ENCODE measurements at regions not wholly inside any gene's neighbourhood (a gene's known extent, or its start where the extent isn't known, plus 50 kb on each side); places are given as distances from the start of the nearest gene placed in this dataset.
A peak's percentile ranks its signal among the peaks of the same experiment; 100 is the strongest.

DNA sequence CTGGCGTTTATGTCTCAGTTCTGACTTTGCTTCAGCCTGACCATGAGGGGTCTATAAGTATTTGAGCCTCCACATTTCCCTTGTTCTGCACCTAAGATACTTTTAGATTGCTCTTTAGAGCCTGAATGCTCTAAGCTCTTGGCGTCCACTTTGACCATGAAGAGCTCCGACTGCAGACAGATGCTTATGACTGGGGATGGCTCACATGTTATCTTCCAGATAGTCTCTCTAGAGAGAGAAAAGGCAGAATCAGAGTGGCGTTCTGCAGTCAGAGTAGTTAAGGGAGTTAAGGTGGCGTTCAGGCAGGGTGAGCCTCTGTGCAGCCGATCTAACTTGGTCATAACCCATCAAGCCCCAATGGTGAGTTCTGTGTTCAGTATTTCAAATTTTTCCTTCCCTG is 487.9 kb upstream of the NR2F2 start:
- DNase-seq = no peak

GRCh38 chr15:95843241-95843910 is 487.1 kb upstream of the NR2F2 start:
- DNase-seq = peak in 17 of 56 donors; percentile 1 to 39 (median 5)

DNA sequence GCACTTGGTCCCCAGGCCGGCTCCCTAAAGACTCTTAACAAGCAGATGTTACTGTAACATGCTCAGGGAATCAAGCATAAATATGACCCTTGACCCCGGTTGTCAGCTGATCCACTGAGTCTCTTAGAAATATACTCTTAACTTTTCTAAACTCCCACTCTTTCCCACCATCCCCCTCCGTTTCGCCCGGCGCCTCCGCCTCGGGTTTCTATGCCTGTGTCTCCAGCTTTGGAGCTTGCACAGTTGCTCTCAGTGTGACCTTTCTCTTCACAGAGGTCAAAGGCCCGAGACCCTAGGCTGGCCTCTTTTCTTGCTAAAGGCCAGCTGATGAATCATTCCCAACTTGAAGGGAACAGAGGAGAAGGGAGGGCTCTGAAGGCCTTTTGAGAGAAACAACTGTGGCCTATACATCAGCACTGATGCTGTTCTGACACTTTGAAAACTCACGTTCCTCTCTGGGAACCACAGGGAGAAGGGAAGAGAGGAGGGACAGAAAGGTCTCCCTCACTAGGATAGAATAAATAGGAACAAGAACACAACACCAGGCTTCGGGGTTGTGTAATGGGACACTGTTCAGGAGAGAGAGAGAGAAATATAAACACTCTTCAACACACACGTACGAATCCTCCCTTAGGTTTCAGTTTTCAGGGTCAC is 484.5 kb upstream of the NR2F2 start:
- DNase-seq = no peak

DNA sequence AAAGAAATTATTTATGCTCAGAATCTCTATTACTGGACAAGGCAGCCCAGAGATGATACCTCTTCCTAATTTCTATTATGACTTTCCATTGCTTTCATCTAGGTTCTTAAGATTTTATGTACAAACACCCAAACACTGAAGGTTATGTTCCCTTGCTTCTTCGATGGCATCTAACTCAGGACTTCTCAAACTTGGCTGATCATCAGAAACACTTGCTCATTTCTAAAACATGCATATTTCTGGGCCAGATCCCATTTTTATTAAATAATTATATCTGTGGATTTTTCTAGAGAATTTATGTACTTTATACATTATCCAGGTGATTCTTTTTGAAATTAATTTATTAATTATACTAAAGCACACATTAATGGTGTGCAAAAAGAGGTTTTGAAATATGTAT is 482.4 kb upstream of the NR2F2 start:
- DNase-seq = no peak

- no peak for DNase-seq
These were observed 479.7 kb upstream of the NR2F2 start for GRCh38 chr15:95850837-95851236.

DNA sequence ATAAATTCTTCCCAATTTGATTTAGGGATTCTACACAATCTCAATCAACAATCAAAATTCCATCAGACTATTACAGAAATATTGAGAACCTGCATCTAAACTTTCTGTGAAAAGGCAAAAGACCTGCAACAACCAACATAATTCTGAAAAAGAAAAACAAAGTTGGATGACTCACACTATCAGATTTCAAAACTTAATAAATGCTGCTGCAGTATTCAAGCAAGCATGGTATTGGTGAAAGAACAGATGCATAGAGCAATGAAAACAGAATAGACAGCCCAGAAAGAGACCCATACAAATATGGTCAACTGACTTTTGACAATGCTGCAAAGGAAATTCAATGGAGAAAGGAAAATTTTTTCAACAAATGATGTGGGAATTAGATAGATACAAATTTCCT is 477.1 kb upstream of the NR2F2 start:
- no peak for DNase-seq

GRCh38 chr15:95857124-95857757 is 473.3 kb upstream of the NR2F2 start:
- DNase-seq = no peak

DNA sequence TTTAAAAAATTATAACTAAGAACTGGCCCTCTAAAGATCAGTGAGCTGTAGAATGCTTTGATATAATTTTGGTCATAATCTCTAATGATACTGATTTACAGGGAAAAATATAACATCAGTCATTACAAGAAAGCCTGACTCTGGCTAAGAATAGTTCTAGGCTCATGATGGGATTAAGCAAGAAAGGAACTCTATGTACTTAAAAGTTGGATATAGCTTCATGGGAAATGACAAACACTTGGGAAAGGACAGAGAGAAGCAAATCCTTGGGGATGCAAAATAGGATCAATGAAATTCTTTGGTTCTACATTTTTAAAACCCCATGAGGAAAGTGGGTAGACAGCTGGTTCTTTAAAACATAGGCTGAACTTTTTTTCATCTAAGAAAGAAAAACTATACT is 472.7 kb upstream of the NR2F2 start:
- no peak for DNase-seq

- no peak for DNase-seq
These were observed 470.1 kb upstream of the NR2F2 start for GRCh38 chr15:95860406-95860805.

- DNase-seq = no peak
These were observed 466.0 kb upstream of the NR2F2 start for GRCh38 chr15:95864467-95864886.

GRCh38 chr15:95865330-95865739 is 465.2 kb upstream of the NR2F2 start:
- DNase-seq = no peak

- no peak for DNase-seq
These were observed 463.6 kb upstream of the NR2F2 start for GRCh38 chr15:95866711-95867440.

GRCh38 chr15:95868450-95868849 is 462.1 kb upstream of the NR2F2 start:
- DNase-seq = no peak

DNA sequence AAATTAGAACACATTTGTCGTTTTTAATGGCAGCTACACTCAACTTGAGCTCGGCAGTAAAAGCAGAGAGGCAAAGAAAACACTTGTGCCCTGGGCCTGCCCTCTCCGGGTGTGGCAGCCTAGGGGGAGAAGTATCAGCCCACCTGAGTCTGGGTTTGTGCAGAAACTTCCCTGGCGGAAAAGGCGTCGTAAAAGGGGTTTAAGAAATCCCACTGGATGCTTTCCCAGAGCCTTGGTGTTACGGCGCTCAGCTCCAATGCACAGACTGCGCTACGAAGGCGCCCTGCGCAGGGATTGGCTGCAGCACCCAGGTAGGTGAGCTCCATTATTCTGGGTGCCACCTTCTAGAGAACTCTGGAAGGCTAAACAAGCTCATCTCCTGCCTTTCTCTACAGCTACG is 461.5 kb upstream of the NR2F2 start:
- no peak for DNase-seq

DNA sequence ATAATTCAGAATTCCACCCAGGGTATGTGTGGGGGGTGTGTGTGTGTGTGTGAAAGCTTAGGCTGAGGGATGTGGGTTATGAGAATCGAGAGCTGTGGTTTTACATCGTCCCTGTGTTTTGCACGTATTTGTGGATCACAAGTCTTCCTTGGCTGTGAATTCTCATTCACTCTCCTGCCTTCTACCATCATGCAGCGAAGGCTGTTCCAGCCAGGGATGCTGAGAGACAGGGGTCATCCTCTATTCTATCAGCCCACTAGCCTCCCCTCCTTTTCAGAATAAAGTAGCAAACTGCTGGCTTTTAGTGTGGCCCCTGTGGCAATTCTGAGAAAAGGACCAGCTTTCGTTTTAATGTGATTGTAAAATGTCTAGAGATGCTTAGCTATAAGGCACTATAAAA is 460.6 kb upstream of the NR2F2 start:
- no peak for DNase-seq

GRCh38 chr15:95872366-95872771 is 458.1 kb upstream of the NR2F2 start:
- no peak for DNase-seq

GRCh38 chr15:95874637-95875036 is 455.9 kb upstream of the NR2F2 start:
- DNase-seq = no peak

GRCh38 chr15:95875121-95875643 is 455.3 kb upstream of the NR2F2 start:
- no peak for DNase-seq

DNA sequence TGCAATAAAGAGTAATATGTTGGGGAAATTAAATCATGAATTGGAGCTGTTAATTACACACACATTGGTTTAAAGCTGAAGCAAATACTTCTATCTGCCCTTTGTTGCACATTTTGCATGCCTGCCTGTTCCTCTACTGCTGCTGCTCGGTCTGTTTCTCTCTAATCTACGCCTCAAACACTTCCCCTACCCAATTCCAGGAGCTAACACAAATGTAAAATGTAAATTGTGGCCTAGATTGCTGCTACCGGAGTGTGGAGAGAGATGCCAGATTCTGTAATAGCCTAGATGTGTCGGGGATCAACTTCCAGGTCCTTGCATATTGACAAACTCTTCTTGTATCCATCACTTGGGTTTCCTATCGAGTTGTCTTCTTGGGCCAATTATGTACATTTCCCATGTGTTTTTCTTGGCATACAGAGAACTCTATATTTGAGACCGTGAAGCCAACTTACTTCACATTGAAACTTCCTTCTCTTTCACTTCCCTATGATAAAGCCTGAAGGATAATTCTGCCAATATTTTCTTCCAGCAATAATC is 450.4 kb upstream of the NR2F2 start:
- DNase-seq = no peak

DNA sequence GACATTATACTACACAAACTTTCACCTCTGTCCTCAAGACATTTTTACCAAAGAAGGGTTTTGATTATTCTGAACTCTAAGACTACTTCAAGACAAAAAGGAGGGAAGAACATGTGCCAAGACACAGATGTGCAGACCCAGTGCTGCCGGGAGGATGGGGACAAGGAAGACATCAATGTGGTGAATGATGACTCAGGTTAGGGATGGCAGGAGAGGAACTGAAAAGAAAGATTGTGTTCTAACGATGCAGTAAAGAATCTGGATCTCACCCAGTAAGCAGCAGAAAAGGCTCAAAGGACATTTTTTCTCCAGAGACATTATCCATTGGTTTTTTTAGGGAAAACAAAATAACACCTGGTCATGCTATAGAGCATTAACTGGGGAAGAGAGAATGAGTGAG is 449.9 kb upstream of the NR2F2 start:
- DNase-seq = no peak

DNA sequence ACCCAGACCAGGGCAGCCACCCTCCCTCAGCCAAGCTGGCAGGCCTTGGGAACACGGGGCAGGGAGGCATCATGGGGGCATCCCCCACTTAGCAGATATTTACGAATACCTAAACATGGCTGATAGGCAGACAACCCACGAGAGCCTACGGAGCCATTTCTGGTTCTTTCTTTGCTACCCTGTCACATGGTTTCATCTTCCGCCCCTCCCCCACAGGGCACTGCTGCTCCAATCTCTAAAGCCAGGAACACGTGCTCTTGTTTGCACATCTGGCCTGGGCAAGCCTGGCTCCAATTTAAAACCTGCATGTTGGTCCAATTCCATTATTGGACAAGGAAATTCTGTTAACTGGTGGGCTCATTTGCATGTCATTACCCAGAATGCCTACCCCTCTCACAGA is 447.4 kb upstream of the NR2F2 start:
- peak in 1 of 56 donors; percentile 1 for DNase-seq

DNA sequence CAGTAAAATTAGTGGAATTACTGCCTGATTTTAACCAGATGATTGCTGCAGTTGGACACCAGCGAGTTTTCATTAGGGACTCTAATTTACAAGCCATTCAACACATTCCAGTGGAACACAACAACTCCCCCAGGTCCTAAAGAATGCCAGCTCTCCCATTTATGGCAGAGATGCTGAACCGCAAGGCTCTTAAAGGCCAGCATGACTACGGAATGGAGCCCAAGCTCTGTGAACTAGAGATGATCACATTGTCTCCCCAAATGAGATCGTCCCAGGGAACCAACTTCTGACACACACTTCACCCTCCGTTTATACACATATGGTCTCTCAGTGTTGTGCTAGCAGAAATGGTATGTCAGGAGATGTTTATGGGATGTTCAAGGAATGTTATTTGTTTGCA is 446.2 kb upstream of the NR2F2 start:
- DNase-seq = no peak
